K562 (cell line): ENCODE measurements at regions not wholly inside any gene's neighbourhood (a gene's known extent, or its start where the extent isn't known, plus 50 kb on each side); places are given as distances from the start of the nearest gene placed in this dataset.

ENCODE experiments used
- ATAC-seq: fragments of 200-7000 bp; cut with Tn5 transposase; 3 replicates; pipeline ENCODE4 v1.9.1; 2020; ENCODE audit warnings: moderate library complexity
- BruUV-seq: library from RNA; stranded (reverse); fragments of 400-500 nt; replicated peaks from 2 replicates; lab custom pipeline; 2021; lab: Mats Ljungman, UMichigan
- CTCF ChIA-PET: fragments of 300-600 bp; formaldehyde crosslinking; extraction: SDS; loops from one replicate; lab custom pipeline; 2021; ENCODE audit warnings: low intra/inter-chr PET ratio; lab: Yijun Ruan, JAX
- POLR2A ChIA-PET: fragments of 300-600, 350-650 bp; sonication (Branson Sonifier 250); formaldehyde crosslinking; extraction: SDS; loops from one replicate; lab custom pipeline; 2021; ENCODE audit warnings: antibody characterized with exemption, inconsistent platforms; lab: Yijun Ruan, JAX
- DNase-seq, 4 experiments: peaks; one replicate each; pipeline versions ENCODE4 v3.0.0 to v3.0.0-alpha.2; 2011 to 2018; ENCODE audit warnings: low spot score in 3 of 4, mixed read lengths in 3 of 4; ENCODE audit errors: extremely low read depth in 1 of 4
- FAIRE-seq: peaks from 2 replicates; lab custom pipeline; 2011; peaks lifted over from hg19 to GRCh38; lab: Jason Lieb, UNC
- H2AFZ ChIP-seq: 2 replicates; pipeline ENCODE4 v1.6.0; 2011; ENCODE audit warnings: low read depth, low read length, control low read depth, inconsistent platforms
- H3K27ac ChIP-seq: fragments of 200-600 bp; 3 replicates; pipeline ENCODE4 v1.8.0; 2011; ENCODE audit warnings: low read depth, mild to moderate bottlenecking, control low read depth, inconsistent platforms, low read length, moderate library complexity, mixed read lengths; ENCODE audit errors: extremely low read depth
- H3K27me3 ChIP-seq, 2 experiments: fragments of 300-600 bp in 1 of 2; 2 replicates in 1 of 2; 3 replicates in 1 of 2; pipeline versions ENCODE4 v1.6.0 to v1.8.0; 2011; ENCODE audit warnings: inconsistent platforms in 2 of 2, low read length in 2 of 2, mild to moderate bottlenecking in 1 of 2, mixed read lengths in 1 of 2, moderate library complexity in 1 of 2; ENCODE audit not compliant: control insufficient read depth in 2 of 2, insufficient read depth in 2 of 2
- H3K36me3 ChIP-seq: fragments of 300-600 bp; 3 replicates; pipeline ENCODE4 v1.8.0; 2011; ENCODE audit warnings: mild to moderate bottlenecking, low read length, inconsistent platforms; ENCODE audit not compliant: control insufficient read depth, insufficient read depth
- H3K4me1 ChIP-seq, 2 experiments: fragments of 200-600 bp in 1 of 2; replicated peaks in 1 of 2; 2 replicates in 1 of 2; 3 replicates in 1 of 2; pipeline versions ENCODE4 v1.5.1 to v1.8.0; 2011; ENCODE audit warnings: inconsistent platforms in 2 of 2, low read length in 2 of 2, mild to moderate bottlenecking in 1 of 2, mixed read lengths in 1 of 2, moderate library complexity in 1 of 2; ENCODE audit not compliant: control insufficient read depth in 2 of 2, insufficient read depth in 2 of 2
- H3K4me2 ChIP-seq: 2 replicates; pipeline ENCODE4 v1.6.1; 2011; ENCODE audit warnings: low read length, control low read depth, inconsistent platforms, mixed read lengths; ENCODE audit not compliant: insufficient read depth
- H3K4me3 ChIP-seq: fragments of 200-600 bp; sonication (generic), shearing (Covaris generic); 2 replicates; pipeline ENCODE4 v1.5.1; 2016; ENCODE audit warnings: control low read depth, inconsistent platforms
- H3K79me2 ChIP-seq: fragments of 200-600 bp; 3 replicates; pipeline ENCODE4 v1.8.0; 2011; ENCODE audit warnings: low read length, inconsistent platforms; ENCODE audit not compliant: control insufficient read depth, insufficient read depth
- H3K9ac ChIP-seq, 2 experiments: 2 replicates each; pipeline versions ENCODE4 v1.6.0 to v1.6.1; 2011; ENCODE audit warnings: low read depth in 2 of 2, low read length in 2 of 2, control low read depth in 1 of 2, inconsistent platforms in 1 of 2, mild to moderate bottlenecking in 1 of 2, mixed read lengths in 1 of 2; ENCODE audit not compliant: insufficient read depth in 1 of 2
- H3K9me1 ChIP-seq: one replicate; pipeline ENCODE4 v1.6.0; 2011; ENCODE audit warnings: inconsistent platforms, mild to moderate bottlenecking, low read length, moderate library complexity; ENCODE audit not compliant: control insufficient read depth, insufficient read depth
- H3K9me3 ChIP-seq: replicated peaks from 2 replicates; pipeline ENCODE4 v1.5.1; 2011; ENCODE audit warnings: low read depth, low read length, inconsistent platforms; ENCODE audit not compliant: control insufficient read depth, insufficient read depth
- H4K20me1 ChIP-seq: replicated peaks from 2 replicates; pipeline ENCODE4 v1.6.1; 2011; ENCODE audit warnings: low read length, inconsistent platforms, mixed read lengths; ENCODE audit not compliant: control insufficient read depth, insufficient read depth
- AFF4 ChIP-seq: sonication (generic); formaldehyde crosslinking; IDR thresholded peaks from 2 replicates; pipeline ENCODE4 v1.8.0; 2023; ENCODE audit warnings: mild to moderate bottlenecking, missing genetic modification reagents
- CBX5 ChIP-seq: IDR thresholded peaks from 2 replicates; pipeline ENCODE4 v1.6.1; 2014; ENCODE audit warnings: low read depth, borderline replicate concordance
- CEBPG ChIP-seq, 3 experiments: fragments of 200-800 bp in 1 of 3; sonication (Bioruptor generic) in 1 of 3; sonication (generic) in 1 of 3; formaldehyde crosslinking in 1 of 3; IDR thresholded peaks in 2 of 3; conservative IDR thresholded peaks in 1 of 3; 2 replicates each; pipeline versions ENCODE4 v1.6.1 to v1.8.0; 2016 to 2022; ENCODE audit warnings: missing compliant biosample characterization in 2 of 3, missing genetic modification characterization in 2 of 3, mild to moderate bottlenecking in 1 of 3, missing genetic modification reagents in 1 of 3
- FOXP1 ChIP-seq: sonication (generic); formaldehyde crosslinking; IDR thresholded peaks from 2 replicates; pipeline ENCODE4 v1.8.0; 2022; ENCODE audit warnings: mild to moderate bottlenecking, missing genetic modification reagents
- GTF2F1 ChIP-seq: IDR thresholded peaks from 2 replicates; pipeline ENCODE4 v1.6.1; 2011; ENCODE audit warnings: low read depth, low read length, improper control_type of control experiment
- HNRNPH1 ChIP-seq: fragments of 200-400 bp; formaldehyde crosslinking; optimal IDR thresholded peaks from 2 replicates; pipeline ENCODE3; 2017; ENCODE audit warnings: low read depth, mild to moderate bottlenecking, low read length, moderate library complexity
- KLF16 ChIP-seq: IDR thresholded peaks from 2 replicates; pipeline ENCODE4 v1.6.1; 2016; ENCODE audit warnings: antibody characterized with exemption
- MTF1 ChIP-seq: fragments of 250-450 bp; sonication (Bioruptor Pico); IDR thresholded peaks from 2 replicates; pipeline ENCODE4 v1.9.0; 2021; ENCODE audit warnings: moderate library complexity, mild to moderate bottlenecking, inconsistent platforms, borderline replicate concordance
- POLR2H ChIP-seq: IDR thresholded peaks from 2 replicates; pipeline ENCODE4 v1.6.1; 2016; ENCODE audit warnings: missing genetic modification characterization, low read depth, mild to moderate bottlenecking, control low read depth, missing compliant biosample characterization, moderate library complexity
- TEAD1 ChIP-seq, 2 experiments: fragments of 450-650 bp in 1 of 2; sonication (generic) in 1 of 2; formaldehyde crosslinking; IDR thresholded peaks; 2 replicates each; pipeline versions ENCODE4 v1.4.0 to v1.8.0; 2020 to 2022; ENCODE audit warnings: mild to moderate bottlenecking in 2 of 2, missing genetic modification reagents in 1 of 2
- TRIM24 ChIP-seq, 2 experiments: fragments of 450-650 bp; IDR thresholded peaks; 2 replicates each; pipeline ENCODE4 v1.6.1; 2016
- ZNF717 ChIP-seq: fragments of 250-450 bp; sonication (Bioruptor Pico); IDR thresholded peaks from 2 replicates; pipeline ENCODE4 v1.5.0; 2021
- WGBS: fragments of 100-300 bp; shearing (Covaris generic); methylation state at CpG from one replicate; pipeline ENCODE4 v1.1.6; 2016; ENCODE audit warnings: low coverage, mixed read lengths; ENCODE audit not compliant: insufficient coverage; ENCODE audit errors: missing lambda C conversion rate; 5-methylcytosine and 5-hydroxymethylcytosine counted together
- in situ Hi-C: fragments of 300-500 bp; cut with MboI; formaldehyde crosslinking; loops from 4 replicates; pipeline ENCODE4 v1.15.0; 2018; ENCODE audit warnings: inconsistent platforms, mixed read lengths
- intact Hi-C: fragments of 100-400 bp; cut with micrococcal nuclease; formaldehyde crosslinking; loops from 2 replicates; pipeline ENCODE4 v1.14.2; 2022
- TF ChIP-seq, protein P1 (sequence below): fragments of 450-650 bp; formaldehyde crosslinking; IDR thresholded peaks from 2 replicates; pipeline ENCODE4 v1.4.0; 2020; ENCODE audit warnings: mild to moderate bottlenecking, mixed read lengths
- TF ChIP-seq, protein P2 (sequence below): sonication (generic); formaldehyde crosslinking; IDR thresholded peaks from 2 replicates; pipeline ENCODE4 v1.8.1; 2023; ENCODE audit warnings: mild to moderate bottlenecking, missing genetic modification reagents

GRCh38 chr12:105993766-105994555 lies 144.8 kb downstream of the NUAK1 start:
- H3K9ac ChIP-seq, result no peak overlapping the region
- no peaks in the 10 kb centered on the region for H3K9me1 ChIP-seq
- ChIA-PET POLR2A (no interaction called here), CTCF (no interaction called here)
- no peaks in the 10 kb centered on the region for H3K79me2 ChIP-seq
- no peaks in the 10 kb centered on the region for H3K36me3 ChIP-seq
- ATAC-seq (no peak), DNase-seq (no peak), FAIRE-seq (no peak)
- H3K9me3 ChIP-seq, result no peaks in the 10 kb centered on the region
- no peak overlapping the region for H3K4me2 ChIP-seq
- BruUV-seq, result no TSS peak
- no peak overlapping the region for H3K27ac ChIP-seq
- no peak overlapping the region for H2AFZ ChIP-seq
- H3K4me1 ChIP-seq, result no peaks in the 10 kb centered on the region
- in situ Hi-C loops (no loop called here), intact Hi-C loops (no loop called here)
- 4% methylated on average over 22 of the region's 22 CpGs for WGBS
- peaks cover 9 to 21% of the 10 kb centered on the region in 2 experiments; a peak in 4 of 5 replicates for H3K27me3 ChIP-seq
- no peak overlapping the region for H3K4me3 ChIP-seq
- H4K20me1 ChIP-seq, result no peaks in the 10 kb centered on the region
- TF ChIP-seq TEAD1 (CRISPR knock-in tag; IDR thresholded peaks at IDR 0.05) (no peak), CBX5 (no peak), MTF1 (CRISPR knock-in tag) (no peak), HNRNPH1 (no peak), POLR2H (tag) (no peak), ZNF717 (CRISPR knock-in tag) (no peak), AFF4 (CRISPR knock-in tag) (no peak), GTF2F1 (no peak), KLF16 (no peak), CEBPG (CRISPR knock-in tag; IDR thresholded peaks at IDR 0.05) (no peak), CEBPG (tag; conservative IDR thresholded peaks at IDR 0.05 in 1 of 2, IDR thresholded peaks at IDR 0.05 in 1 of 2) (no peak), FOXP1 (CRISPR knock-in tag) (no peak), TRIM24 (IDR thresholded peaks at IDR 0.05) (no peak)
- TF ChIP-seq, protein P1, sequence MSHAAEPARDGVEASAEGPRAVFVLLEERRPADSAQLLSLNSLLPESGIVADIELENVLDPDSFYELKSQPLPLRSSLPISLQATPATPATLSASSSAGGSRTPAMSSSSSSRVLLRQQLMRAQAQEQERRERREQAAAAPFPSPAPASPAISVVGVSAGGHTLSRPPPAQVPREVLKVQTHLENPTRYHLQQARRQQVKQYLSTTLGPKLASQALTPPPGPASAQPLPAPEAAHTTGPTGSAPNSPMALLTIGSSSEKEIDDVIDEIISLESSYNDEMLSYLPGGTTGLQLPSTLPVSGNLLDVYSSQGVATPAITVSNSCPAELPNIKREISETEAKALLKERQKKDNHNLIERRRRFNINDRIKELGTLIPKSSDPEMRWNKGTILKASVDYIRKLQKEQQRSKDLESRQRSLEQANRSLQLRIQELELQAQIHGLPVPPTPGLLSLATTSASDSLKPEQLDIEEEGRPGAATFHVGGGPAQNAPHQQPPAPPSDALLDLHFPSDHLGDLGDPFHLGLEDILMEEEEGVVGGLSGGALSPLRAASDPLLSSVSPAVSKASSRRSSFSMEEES (CRISPR knock-in tag), result no peak
- TF ChIP-seq, protein P2, sequence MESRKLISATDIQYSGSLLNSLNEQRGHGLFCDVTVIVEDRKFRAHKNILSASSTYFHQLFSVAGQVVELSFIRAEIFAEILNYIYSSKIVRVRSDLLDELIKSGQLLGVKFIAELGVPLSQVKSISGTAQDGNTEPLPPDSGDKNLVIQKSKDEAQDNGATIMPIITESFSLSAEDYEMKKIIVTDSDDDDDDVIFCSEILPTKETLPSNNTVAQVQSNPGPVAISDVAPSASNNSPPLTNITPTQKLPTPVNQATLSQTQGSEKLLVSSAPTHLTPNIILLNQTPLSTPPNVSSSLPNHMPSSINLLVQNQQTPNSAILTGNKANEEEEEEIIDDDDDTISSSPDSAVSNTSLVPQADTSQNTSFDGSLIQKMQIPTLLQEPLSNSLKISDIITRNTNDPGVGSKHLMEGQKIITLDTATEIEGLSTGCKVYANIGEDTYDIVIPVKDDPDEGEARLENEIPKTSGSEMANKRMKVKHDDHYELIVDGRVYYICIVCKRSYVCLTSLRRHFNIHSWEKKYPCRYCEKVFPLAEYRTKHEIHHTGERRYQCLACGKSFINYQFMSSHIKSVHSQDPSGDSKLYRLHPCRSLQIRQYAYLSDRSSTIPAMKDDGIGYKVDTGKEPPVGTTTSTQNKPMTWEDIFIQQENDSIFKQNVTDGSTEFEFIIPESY (CRISPR knock-in tag), result no peak
